A673 (cell line): ENCODE measurements at regions not wholly inside any gene's neighbourhood (a gene's known extent, or its start where the extent isn't known, plus 50 kb on each side); places are given as distances from the start of the nearest gene placed in this dataset.

Source experiments
- EZH2 ChIP-seq: fragments of 200-600 bp; sonication (generic); IDR thresholded peaks from 2 replicates; pipeline ENCODE4 v1.6.1; 2017; ENCODE audit warnings: borderline replicate concordance, low read depth, mild to moderate bottlenecking, mixed read lengths, antibody characterized with exemption, low read length; ENCODE audit not compliant: poor library complexity, severe bottlenecking
- TF ChIP-seq, protein P1 (sequence below): fragments of 300-800, 200-600 bp; sonication (generic); conservative IDR thresholded peaks from 2 replicates; pipeline ENCODE4 v1.5.1; 2017; ENCODE audit warnings: low read depth, mild to moderate bottlenecking, antibody characterized with exemption, low read length, moderate library complexity, mixed read lengths

DNA sequence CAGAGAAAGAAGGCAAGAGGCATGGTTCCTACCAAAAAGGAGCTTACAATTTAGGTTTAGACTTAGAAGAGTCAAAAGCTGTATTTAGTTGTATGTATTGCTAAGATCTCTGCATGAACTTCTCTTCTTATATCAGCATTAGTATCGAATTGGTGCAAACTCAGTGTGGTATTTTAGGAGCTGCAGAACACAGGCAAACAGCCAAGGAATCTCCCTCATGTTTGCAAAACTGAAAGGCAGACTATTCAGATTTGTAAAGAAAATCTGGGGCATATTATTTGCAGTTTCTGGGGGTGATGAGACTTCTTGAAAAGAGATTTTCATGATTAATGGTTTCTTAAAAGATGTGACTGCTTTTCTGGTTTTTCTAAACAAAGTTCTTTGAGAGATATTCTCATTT, 252.7 kb downstream of the CEMIP2 start:
- TF ChIP-seq, protein P1, sequence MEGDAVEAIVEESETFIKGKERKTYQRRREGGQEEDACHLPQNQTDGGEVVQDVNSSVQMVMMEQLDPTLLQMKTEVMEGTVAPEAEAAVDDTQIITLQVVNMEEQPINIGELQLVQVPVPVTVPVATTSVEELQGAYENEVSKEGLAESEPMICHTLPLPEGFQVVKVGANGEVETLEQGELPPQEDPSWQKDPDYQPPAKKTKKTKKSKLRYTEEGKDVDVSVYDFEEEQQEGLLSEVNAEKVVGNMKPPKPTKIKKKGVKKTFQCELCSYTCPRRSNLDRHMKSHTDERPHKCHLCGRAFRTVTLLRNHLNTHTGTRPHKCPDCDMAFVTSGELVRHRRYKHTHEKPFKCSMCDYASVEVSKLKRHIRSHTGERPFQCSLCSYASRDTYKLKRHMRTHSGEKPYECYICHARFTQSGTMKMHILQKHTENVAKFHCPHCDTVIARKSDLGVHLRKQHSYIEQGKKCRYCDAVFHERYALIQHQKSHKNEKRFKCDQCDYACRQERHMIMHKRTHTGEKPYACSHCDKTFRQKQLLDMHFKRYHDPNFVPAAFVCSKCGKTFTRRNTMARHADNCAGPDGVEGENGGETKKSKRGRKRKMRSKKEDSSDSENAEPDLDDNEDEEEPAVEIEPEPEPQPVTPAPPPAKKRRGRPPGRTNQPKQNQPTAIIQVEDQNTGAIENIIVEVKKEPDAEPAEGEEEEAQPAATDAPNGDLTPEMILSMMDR, result no peak
- no peak for TF ChIP-seq EZH2
